PC-3 (cell line): ENCODE measurements at regions not wholly inside any gene's neighbourhood (a gene's known extent, or its start where the extent isn't known, plus 50 kb on each side); places are given as distances from the start of the nearest gene placed in this dataset.

Source experiments
- CTCF ChIP-seq: fragments of 300-600 bp; sonication (generic); conservative IDR thresholded peaks from 2 replicates; pipeline ENCODE4 v1.5.1; 2017; ENCODE audit warnings: antibody characterized with exemption, low read depth, mild to moderate bottlenecking, low read length
- EZH2phosphoT487 ChIP-seq: fragments of 300-600 bp; sonication (generic); IDR thresholded peaks from 2 replicates; pipeline ENCODE4 v1.6.1; 2018; ENCODE audit warnings: mild to moderate bottlenecking, antibody characterized with exemption, low read length, borderline replicate concordance

GRCh38 chrX:25204182-25204581, 188.4 kb upstream of the ARX start:
- TF ChIP-seq CTCF, result no peak
- TF ChIP-seq EZH2phosphoT487, result no peak
